Breast epithelium (tissue), 3 donors: ENCODE measurements at regions not wholly inside any gene's neighbourhood (a gene's known extent, or its start where the extent isn't known, plus 50 kb on each side); places are given as distances from the start of the nearest gene placed in this dataset.

ENCODE experiments used
- CTCF ChIP-seq, 3 donors: fragments of 450-650 bp; IDR thresholded peaks; one replicate each; pipeline ENCODE4 v1.5.1; 2016 to 2017; ENCODE audit warnings: antibody characterized with exemption in 3 of 3, mild to moderate bottlenecking in 3 of 3, moderate library complexity in 3 of 3
- POLR2A ChIP-seq: fragments of 450-650 bp; IDR thresholded peaks from one replicate; pipeline ENCODE4 v1.6.1; 2016; ENCODE audit warnings: antibody characterized with exemption, mild to moderate bottlenecking, moderate library complexity

GRCh38 chr9:118271936-118272335 is 567.7 kb downstream of the TLR4 start:
- no peak for TF ChIP-seq CTCF (IDR thresholded peaks at IDR 0.05)
- TF ChIP-seq POLR2A, result no peak
